ENCODE measurements at regions not wholly inside any gene's neighbourhood (a gene's known extent, or its start where the extent isn't known, plus 50 kb on each side); places are given as distances from the start of the nearest gene placed in this dataset.

DNA sequence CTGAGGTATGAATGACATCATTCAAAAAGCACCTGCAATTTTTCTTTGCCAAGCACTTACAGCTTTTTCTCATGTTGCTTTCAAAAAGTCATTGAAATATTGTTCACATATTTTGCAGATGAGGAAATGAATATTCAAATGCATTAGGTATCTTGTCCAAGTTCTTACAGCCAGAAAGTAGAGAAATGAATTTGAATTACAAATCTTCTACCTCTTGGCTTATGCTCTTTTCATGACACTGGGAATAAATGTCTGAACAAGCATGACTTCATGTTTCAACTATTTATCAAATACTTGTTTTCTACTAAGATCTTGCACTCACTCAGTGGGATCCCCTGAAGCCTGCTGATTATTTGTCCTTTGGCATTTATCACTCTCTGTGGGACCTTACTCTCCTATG lies 267.2 kb upstream of the BTG1 start:
- TF ChIP-seq POLR2AphosphoS5 (IDR thresholded peaks at IDR 0.05; ENCODE audit: low read depth, low read length) (no peak), TAF1 (IDR thresholded peaks at IDR 0.05; ENCODE audit: borderline replicate concordance, low read depth, low read length) (no peak), POLR2A (IDR thresholded peaks at IDR 0.05; ENCODE audit: low read depth, low read length) (no peak)
